GM19467 (cell line): ENCODE measurements at regions not wholly inside any gene's neighbourhood (a gene's known extent, or its start where the extent isn't known, plus 50 kb on each side); places are given as distances from the start of the nearest gene placed in this dataset.
"Not testable (repeated sequence)": the region's sequence is repeated elsewhere in the genome, so short reads cannot be mapped to it uniquely, and the experiment has no call there.

ENCODE experiments used
- ATAC-seq: cut with Tn5 transposase; IDR thresholded peaks from one replicate; pipeline ENCODE4 v1.9.1; 2021; ENCODE audit warnings: mild to moderate bottlenecking, moderate library complexity; ENCODE audit not compliant: unreplicated experiment

DNA sequence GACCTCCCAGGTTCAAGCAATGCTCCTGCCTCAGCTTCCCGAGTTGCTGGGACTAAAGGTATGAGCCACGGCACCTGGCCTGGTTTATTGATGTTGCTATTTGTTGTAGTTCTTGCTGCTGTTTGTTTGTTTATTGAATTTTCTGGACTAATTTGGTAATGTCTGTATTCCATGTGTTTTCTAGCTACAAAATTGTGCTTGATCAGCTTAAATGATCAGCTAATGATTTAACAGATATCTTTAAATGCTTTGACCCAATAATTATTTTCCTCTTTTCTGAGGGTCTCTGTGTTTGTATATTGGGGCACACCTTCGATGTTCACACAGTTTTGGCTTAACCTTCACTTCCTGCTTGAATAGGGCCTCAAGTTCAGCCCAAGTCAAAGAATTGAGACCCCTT is 488.1 kb upstream of the HTR2C start:
- no peak for ATAC-seq

DNA sequence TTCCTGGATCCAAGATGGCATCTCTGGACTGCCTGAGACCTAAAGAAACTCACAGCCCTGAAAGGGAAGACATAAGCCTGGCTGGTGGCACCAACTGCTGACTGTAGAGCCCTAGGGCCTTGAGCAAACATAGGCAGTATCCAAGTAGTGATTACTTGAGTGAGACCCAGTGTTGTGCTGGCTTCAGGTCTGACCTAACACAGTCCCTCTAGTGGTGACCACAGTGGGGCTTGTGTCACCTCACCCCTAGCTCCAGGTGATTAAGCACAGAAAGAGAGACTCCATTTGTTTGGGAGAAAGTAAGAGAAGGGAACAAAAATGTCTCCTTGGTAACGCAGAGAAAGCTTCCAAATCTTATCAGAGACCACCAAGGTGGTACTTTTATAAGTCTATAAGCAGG is 496.3 kb upstream of the HTR2C start:
- ATAC-seq, result no peak

DNA sequence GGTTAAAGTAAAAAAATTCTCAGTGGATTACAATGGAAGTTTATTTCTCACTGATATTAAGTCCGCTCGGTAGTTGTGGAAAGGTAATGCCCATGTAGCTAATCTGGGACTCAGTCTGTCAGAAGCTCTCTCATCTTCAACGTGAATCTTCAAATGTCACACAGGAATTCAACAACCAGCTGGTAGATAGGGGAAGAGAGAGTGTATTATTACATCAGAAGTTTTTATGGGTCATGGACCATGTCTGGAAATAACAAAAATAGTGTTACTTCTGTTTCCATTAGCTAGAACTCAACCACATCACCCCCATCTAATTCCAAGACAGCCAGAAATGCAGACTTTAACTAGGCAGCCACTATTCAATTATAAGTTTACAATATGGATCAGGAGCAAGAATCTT is 506.1 kb upstream of the HTR2C start:
- ATAC-seq, result no peak

DNA sequence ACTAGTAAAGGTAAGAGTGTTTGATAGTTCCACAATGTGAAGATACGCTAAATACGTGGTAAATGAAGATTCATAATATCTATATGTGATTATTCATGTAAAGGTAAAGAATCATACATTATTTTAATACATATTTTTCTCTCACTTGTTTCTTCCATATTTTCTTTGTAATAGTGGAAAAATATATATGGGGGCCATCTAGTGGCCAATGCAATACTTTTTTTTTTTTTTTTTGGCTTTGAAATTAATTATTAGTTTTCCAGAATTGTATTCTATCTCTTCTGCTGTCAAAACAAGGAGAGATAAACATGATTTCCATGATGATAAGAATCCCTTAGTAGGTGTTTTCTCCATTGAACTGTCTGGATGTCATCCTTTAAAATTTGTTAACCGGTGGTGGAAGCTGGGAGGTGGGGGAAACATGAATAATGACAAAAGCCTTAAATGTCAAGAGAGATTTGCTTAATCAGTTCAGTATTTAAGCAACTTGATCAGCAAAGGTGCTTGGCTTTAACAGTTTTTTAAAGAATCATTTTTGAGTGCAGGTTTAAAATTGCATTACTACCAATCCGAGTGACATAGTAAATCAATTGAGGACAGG is 508.7 kb upstream of the HTR2C start:
- ATAC-seq, result no peak

DNA sequence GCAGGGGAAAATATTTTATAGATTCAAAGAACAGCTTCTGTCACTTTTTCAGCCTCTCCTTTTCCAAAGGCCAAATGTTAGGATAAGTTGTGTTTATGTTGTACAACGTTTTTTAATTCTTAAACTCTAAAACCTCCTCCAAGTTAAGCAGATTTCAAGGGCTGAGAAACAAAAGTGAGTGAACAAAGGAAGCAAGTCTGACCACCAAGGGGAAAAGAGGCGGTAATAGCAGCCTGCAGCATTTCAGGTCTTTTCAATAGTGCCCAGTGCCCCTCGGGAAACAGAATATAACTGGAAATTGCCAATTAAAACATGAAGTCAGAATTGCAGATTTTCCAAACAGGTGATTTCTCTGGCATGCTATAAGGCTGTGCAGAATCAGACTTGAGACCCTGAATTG is 510.0 kb upstream of the HTR2C start:
- ATAC-seq, result no peak

DNA sequence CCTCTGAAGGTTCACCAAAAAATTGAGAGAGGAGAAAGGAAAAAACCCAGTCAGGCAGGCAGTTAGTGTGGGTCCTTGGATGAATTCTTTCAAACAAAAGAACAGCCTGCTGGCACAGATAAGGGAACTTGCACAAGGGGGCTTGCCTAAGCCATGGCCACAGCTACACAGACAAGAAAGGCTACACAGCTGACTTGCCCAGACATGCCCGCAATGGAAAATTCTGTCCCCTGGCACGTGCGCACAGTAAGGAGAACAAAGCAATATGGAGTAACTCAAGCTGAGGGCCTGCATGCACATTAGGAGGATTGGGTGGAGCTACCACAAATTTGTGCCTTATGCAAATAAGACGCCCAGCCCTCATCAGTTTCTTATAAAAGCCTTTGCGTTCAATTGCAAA is 512.5 kb upstream of the HTR2C start:
- ATAC-seq, result no peak

DNA sequence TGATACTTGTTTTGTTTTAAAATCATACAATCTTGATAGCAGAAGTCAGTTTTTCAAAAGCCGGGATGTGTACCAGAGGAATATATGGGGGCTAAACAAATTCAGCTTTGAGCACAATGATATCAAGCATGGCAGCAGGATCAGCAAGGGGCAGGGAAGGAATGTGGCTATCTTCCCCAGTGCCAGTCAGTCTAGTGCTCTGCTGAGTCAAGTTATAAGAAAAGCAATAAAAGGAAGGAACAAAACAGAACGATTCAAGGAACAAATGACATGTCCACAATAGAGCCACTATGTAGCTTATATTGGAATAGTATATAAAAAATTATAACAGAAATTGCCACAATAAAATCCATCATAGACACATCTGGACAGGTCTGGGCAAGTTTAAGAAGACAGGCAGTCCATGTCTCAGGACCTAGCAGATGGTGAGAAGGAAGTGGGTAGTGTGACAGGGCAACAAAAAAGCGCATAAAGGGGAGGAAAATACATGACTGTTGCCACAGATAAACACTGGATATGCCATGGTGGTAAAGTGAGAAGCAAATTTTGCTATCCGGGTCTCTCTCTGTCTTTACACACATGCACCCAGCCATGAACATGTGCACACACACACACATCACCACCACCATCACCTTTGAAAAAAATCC is 518.2 kb upstream of the HTR2C start:
- ATAC-seq, result no peak

DNA sequence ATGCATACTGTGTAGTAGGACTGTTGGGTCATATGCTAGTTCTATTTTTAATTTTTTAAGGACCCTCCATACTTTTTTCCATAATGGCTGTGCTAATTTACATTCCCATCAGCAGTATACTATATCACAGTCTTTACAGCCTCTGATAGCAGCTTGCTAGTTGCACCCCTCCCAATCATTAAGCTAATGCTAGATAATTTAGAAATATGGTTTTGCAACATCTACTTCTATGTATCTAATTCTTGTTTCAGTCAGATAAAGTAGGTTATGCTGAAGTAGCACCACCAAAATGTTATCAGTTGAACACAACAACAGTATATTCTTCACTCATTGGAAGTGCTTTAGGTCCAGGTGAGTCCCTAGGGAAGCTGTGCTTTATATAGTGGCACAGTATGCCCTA is 522.7 kb upstream of the HTR2C start:
- no peak for ATAC-seq

DNA sequence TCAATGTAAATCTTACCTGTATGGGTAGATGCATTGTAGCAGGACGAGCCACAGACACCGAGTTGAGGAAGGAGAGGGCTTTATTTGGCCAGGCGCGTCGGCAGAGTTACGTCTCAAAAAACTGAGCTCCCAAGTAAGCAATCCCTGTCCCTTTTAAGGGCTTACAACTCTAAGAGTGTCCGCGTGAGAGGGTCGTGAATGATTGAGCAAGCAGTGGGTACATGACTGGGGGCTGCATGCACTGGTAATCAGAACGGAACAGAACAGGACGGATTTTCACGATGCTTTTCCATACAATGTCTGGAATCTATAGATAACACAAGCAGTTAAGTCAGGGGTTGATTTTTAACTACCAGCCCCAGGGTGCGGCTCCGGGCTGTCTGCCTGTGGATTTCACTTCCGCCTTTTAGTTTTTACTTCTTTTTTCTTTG is 524.9 kb upstream of the HTR2C start:
- ATAC-seq, result no peak

DNA sequence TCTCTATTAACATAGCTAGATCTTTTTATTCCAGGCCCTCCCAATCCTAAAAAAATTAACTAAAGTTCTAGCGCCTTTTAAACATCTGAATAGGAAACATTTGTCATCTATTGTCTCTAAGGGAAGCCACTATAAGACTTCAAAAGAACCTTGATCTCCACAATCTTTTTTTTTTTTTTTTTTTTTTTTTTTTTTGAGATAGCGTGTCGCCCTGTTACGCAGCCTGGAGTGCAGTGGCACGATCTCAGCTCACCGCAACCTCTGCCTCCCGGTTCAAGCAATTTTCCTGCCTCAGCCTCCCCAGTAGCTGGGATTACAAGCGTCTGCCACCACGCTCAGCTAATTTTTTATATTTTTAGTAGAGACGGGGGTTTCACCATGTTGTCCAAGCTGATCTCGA is 526.5 kb upstream of the HTR2C start:
- ATAC-seq, result not testable (repeated sequence)

DNA sequence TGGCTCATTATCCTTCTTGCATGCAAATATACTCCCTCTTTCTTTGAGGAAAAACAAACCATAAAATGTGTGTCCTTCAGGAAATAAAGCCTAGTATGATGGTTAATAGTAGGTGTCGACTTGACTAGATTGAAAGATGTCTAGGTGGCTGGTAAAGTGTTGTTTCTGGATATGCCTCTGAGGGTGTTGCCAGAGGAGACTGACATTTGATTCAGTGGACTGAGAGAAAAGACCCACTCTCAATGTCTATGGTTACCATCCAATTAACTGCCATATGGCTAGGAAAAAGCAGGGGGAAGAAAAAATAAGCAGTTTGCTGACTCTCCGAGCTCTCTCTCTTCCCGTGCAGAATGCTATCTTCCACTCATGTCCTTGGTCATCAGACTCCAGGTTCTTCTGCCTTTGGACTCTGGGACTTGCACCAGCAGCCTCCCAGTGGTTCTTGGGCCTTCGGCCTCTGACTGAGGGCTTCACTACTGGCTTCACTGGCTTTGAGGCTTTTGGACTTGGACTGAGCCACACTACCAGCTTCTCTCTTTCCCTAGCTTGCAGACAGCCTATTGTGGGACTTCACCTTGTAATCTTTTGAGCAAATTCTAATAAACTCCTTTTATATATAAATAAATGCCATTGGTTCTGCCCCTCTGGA is 532.1 kb upstream of the HTR2C start:
- ATAC-seq, result no peak

DNA sequence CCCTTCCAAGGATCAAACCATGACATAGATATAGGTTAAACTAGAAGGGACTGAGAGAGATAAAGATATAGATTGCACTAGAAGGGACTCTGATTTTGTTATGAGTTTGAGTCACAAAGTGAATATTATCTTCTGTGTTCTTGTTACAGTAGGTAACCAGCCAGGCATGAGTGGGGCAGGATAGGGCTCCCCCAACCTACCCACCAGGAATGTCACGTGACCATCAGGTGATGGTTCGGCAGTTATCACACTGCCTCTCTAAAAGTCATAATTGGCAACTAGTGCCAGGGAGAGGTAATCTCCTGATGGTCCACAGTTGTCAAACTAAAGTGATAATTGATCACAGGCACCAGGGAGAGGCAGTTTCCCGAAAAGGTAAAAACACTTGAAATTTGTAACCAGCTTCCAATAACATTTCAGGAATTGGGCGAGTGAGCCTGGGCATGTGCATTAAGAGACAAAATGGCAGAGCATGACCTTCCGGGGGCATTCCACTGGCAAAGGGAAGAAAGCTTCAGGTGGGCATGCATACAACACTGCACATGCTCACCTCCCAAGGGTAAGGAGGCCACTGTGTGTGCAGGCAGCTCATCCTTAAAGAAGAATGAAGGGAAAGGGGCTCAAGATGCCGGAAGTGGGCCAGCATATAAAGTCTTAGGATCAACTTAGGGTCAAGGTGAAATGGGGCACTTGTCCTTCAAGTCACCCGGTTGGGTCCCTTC is 533.6 kb upstream of the HTR2C start:
- ATAC-seq, result no peak

DNA sequence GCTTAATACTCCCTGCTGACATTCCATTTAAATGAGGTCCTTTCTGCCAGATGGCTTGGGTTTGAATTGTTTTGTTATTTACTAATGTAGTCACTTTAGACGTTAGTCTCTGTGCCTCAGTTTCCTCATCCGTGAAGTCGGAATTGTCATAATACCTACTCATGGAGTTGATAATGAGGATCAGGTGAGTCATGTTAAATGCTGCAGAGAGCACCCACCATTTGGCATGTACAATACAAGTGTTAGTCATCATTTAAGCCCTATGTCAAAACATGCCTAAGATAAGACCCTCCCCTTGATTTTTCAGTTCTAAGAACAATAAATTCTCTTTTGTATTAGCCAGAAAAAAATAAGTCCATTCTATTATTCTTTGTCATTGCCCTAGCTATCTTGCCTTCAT is 534.8 kb upstream of the HTR2C start:
- no peak for ATAC-seq

DNA sequence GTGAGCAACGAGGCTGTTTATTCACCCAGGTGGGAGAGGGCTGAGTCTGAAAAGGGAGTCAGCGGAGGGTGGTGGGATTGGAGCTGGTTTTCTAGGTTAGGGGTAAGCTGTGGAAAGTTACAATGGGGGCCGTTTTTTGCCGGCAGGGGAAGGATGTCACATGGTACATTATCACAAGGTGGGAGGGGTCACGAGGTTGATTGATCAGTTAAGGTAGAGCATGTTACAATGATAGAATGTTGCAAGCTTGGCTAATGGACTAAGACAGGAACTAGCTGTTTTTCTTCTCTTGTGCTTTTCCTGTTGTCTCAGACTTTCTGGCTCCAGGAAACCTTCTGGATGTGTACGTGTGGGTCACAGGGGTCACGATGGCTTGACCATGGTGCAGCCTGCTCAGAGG is 536.3 kb upstream of the HTR2C start:
- ATAC-seq, result no peak

DNA sequence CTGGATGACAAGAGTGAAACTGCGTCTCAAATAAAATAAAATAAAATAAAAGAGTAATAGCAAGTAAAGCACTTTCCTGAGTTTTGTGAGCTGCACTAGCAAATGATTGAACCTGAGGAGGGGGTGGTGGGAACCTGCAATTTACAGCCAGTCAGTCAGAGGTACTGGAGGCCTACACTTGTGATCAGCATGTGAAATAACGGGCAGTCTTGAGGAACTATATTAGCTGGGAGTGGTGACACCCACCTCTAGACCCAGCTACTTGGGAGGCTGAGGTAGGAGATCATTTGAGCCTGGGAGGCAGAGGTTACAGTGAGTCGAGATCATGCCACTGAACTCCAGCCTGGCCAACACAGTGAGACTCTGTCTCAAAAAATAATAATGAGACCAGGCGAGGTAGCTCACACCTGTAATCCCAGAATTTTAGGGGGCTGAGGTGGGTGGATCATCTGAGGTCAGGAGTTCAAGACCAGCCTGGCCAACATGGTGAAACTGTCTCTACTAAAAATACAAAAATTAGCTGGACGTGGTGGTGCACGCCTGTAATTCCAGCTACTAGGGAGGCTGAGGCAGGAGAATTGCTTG is 537.1 kb upstream of the HTR2C start:
- no peak for ATAC-seq

DNA sequence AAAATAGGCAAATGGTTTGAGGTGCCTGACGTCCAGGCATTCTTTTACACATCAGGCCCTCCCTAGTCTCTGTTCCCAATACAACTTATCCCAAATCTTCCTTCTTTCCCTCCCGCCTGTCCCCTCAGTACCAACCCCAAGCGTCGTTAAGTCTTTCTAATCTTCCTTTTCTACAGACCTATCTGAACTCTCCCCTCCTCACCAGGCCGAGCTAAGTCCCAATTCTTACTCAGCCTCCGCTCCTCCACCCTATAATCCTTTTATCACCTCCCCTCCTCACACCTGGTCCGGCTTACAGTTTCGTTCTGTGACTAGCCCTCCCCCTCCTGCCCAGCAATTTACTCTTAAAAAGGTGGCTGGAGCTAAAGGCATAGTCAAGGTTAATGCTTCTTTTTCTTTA is 542.4 kb upstream of the HTR2C start:
- ATAC-seq, result not testable (repeated sequence)

DNA sequence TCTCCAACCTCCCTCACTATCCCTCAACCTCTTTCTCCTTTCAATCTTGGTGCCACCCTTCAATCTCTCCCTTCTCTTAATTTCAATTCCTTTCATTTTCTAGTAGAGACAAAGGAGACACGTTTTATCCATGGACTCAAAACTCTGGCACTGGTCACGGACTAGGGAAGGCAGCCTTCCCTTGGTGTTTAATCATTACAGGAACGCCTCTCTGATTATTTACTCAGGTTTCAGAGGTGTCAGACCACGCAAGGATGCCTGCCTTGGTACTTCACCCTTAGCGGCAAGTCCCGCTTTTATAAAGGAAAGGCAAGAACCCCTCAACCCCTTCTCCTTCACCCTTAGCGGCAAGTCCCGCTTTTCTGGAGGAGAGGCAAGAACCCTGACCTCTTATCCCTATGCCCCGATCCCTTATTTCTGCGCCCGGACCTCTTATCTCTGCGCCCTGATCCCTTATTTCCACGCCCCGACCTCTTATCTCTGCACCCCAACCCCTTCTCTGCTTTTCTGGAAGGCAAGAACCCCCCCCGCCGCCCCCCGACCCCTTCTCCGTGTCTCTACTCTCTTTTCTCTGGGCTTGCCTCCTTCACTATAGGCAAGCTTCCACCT is 543.1 kb upstream of the HTR2C start:
- not testable (repeated sequence) for ATAC-seq

DNA sequence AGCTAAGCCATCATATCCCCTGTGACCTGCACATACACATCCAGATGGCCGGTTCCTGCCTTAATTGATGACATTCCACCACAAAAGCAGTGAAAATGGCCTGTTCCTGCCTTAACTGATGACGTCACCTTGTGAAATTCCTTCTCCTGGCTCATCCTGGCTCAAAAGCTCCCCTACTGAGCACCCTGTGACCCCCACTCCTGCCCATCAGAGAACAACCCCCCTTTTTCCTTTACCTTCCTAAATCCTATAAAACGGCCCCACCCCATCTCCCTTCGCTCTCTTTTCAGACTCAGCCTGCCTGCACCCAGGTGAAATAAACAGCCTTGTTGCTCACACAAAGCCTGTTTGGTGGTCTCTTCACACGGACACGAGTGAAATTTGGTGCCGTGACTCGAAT is 543.8 kb upstream of the HTR2C start:
- ATAC-seq, result not testable (repeated sequence)

DNA sequence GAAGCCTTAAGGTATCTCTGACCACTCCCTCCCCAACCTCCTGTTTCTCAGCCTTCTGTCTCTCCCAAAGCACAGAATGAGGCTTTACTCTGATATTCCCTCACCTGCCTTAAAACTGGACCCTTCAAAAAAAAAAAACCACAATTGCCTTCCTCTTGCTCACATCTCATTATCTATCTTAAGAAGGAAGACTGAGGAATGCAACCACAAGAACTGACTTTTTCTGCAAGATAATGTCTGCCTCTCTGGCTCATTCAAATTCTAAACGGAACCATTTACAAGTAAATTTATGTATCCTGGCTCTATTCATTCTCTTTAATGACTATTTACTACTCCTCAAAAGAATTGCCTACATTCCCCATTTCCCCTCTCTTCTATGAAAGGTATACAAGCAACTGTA is 545.5 kb upstream of the HTR2C start:
- ATAC-seq, result no peak

DNA sequence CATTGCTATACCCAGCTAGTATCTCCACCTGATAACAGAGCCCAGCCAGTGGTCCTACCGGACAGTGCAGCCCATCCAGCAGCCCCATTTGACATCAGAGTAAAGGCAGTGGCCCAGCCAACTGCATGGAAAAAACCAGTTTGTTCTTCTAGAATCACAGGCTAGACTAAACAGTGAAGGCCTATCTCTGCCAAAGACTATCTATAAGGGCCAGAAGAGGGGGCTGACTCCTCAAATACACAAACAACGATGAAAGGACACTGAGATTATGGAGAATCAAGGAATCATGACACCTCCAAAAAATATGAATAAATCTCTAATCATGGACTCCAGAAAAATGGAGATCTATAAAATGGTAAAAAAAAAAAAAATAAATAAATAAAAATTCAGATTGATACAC is 546.4 kb upstream of the HTR2C start:
- ATAC-seq, result no peak
